ENCODE measurements at regions not wholly inside any gene's neighbourhood (a gene's known extent, or its start where the extent isn't known, plus 50 kb on each side); places are given as distances from the start of the nearest gene placed in this dataset.

GRCh38 chr1:8142955-8143629 is 117.0 kb upstream of the ERRFI1 start:
- Histone ChIP-seq H3K36me3 (no peaks in the 10 kb centered on the region), H3K4me3 (no peak overlapping the region), H3K27me3 (replicated peaks in 1 of 7) (no peaks in the 10 kb centered on the region), H3K4me1 (peaks cover 0 to 11% (median 5%) of the 10 kb centered on the region in 6 donors), H3K27ac (no peak overlapping the region), H3K9me3 (no peaks in the 10 kb centered on the region)
- DNase-seq = no peak
- TF ChIP-seq POLR2A (IDR thresholded peaks at IDR 0.05) (no peak), POLR2AphosphoS5 (IDR thresholded peaks at IDR 0.05) (no peak), CTCF (IDR thresholded peaks at IDR 0.05 in 8 of 11, conservative IDR thresholded peaks at IDR 0.05 in 3 of 11) (no peak)
- intact Hi-C loops (cut with DNase I; ENCODE audit: low total_unique reads) = no loop called here
- 74 to 79% (median 77%) methylated on average over 7 of the region's 7 CpGs for WGBS, 5 donors

- 90 to 96% (median 95%) methylated on average over 11 of the region's 11 CpGs for WGBS, 5 donors
- intact Hi-C loops (cut with DNase I; ENCODE audit: low total_unique reads) = no loop called here
- H3K27me3 ChIP-seq (replicated peaks in 1 of 7) = peaks cover 0 to 9% (median 0%) of the 10 kb centered on the region in 7 donors
- H3K27ac ChIP-seq = no peak overlapping the region
- DNase-seq = no peak
- TF ChIP-seq POLR2A (IDR thresholded peaks at IDR 0.05) = no peak
- TF ChIP-seq CTCF (IDR thresholded peaks at IDR 0.05 in 8 of 11, conservative IDR thresholded peaks at IDR 0.05 in 3 of 11) = no peak
- no peak for TF ChIP-seq POLR2AphosphoS5 (IDR thresholded peaks at IDR 0.05)
- H3K36me3 ChIP-seq = no peaks in the 10 kb centered on the region
- peaks cover 0 to 13% (median under 1%) of the 10 kb centered on the region in 6 donors for H3K4me1 ChIP-seq
- H3K9me3 ChIP-seq = no peaks in the 10 kb centered on the region
- H3K4me3 ChIP-seq = no peak overlapping the region
Measured at GRCh38 chr1:8139941-8140340, 113.8 kb upstream of the ERRFI1 start.

GRCh38 chr1:8139383-8139782 is 113.3 kb upstream of the ERRFI1 start:
- TF ChIP-seq POLR2A (IDR thresholded peaks at IDR 0.05) (no peak), POLR2AphosphoS5 (IDR thresholded peaks at IDR 0.05) (no peak)
- Histone ChIP-seq H3K27ac (no peak overlapping the region), H3K36me3 (no peaks in the 10 kb centered on the region), H3K9me3 (no peaks in the 10 kb centered on the region), H3K27me3 (replicated peaks in 1 of 7) (peaks cover 0 to 13% (median 0%) of the 10 kb centered on the region in 7 donors), H3K4me1 (peaks cover 0 to 19% (median 3%) of the 10 kb centered on the region in 6 donors), H3K4me3 (no peak overlapping the region)
- no peak for DNase-seq
- intact Hi-C loops (cut with DNase I; ENCODE audit: low total_unique reads) = no loop called here
- 93 to 98% (median 97%) methylated on average over 6 of the region's 6 CpGs for WGBS, 5 donors

GRCh38 chr1:8138673-8139072 is 112.6 kb upstream of the ERRFI1 start:
- Histone ChIP-seq H3K27me3 (replicated peaks in 1 of 7) (peaks cover 0 to 20% (median 0%) of the 10 kb centered on the region in 7 donors), H3K27ac (no peak overlapping the region), H3K9me3 (no peaks in the 10 kb centered on the region), H3K36me3 (no peaks in the 10 kb centered on the region), H3K4me1 (peaks cover 0 to 24% (median 4%) of the 10 kb centered on the region in 6 donors), H3K4me3 (no peak overlapping the region)
- 86 to 93% (median 87%) methylated on average over 6 of the region's 6 CpGs for WGBS, 5 donors
- no peak for DNase-seq
- TF ChIP-seq CTCF (IDR thresholded peaks at IDR 0.05 in 8 of 11, conservative IDR thresholded peaks at IDR 0.05 in 3 of 11) (no peak), POLR2A (IDR thresholded peaks at IDR 0.05) (no peak), POLR2AphosphoS5 (IDR thresholded peaks at IDR 0.05) (no peak)
- intact Hi-C loops (cut with DNase I; ENCODE audit: low total_unique reads) = no loop called here

All from spleen (tissue), 11 donors.